Stimulated activated naive CD8-positive, alpha-beta T cell treated with anti-CD3 and anti-CD28 coated beads, Interleukin-15, Interleukin-2, amounts not matched to agents 100 ng/mL and 50 ng/mL, for 24 hours (primary cell): ENCODE measurements at regions not wholly inside any gene's neighbourhood (a gene's known extent, or its start where the extent isn't known, plus 50 kb on each side); places are given as distances from the start of the nearest gene placed in this dataset.

Source experiments
- H3K27ac Mint-ChIP-seq: one replicate; pipeline ENCODE4 v1.8.0; 2021; ENCODE audit warnings: mild to moderate bottlenecking, mixed read lengths
- H3K27me3 Mint-ChIP-seq: one replicate; pipeline ENCODE4 v1.8.0; 2021; ENCODE audit warnings: mixed read lengths
- H3K36me3 Mint-ChIP-seq: one replicate; pipeline ENCODE4 v1.8.0; 2021; ENCODE audit warnings: low read depth, mixed read lengths
- H3K4me1 Mint-ChIP-seq: one replicate; pipeline ENCODE4 v1.8.0; 2021; ENCODE audit warnings: low read depth, mixed read lengths
- H3K4me3 Mint-ChIP-seq: one replicate; pipeline ENCODE4 v1.8.0; 2021; ENCODE audit warnings: mild to moderate bottlenecking, mixed read lengths
- H3K9me3 Mint-ChIP-seq: one replicate; pipeline ENCODE4 v1.8.0; 2021; ENCODE audit warnings: mixed read lengths

DNA sequence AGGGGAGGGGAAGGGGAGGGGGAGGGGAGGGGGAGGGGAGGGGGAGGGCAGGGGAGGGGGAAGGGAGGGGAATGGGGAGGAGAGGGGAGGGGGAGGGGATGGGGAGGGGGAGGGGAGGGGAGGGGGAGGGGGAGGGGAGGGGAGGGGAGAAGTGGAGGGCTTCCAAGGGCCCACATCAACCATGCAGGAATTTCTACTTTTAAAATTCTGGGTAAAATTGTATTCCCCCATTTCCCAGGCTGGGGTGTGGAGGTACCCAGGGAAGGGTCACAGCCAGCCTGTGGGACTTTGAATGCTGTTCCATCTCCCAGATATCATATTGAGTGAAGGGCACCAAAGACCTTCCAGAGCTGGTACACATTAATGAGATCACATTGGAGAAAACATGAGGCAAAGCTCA lies 126.9 kb upstream of the ETS2 start:
- Mint-ChIP-seq H3K27ac (no peak overlapping the region), H3K36me3 (no peaks in the 10 kb centered on the region), H3K9me3 (no peaks in the 10 kb centered on the region), H3K4me3 (no peak overlapping the region), H3K27me3 (peaks cover 23% of the 10 kb centered on the region), H3K4me1 (peaks cover 11% of the 10 kb centered on the region)

DNA sequence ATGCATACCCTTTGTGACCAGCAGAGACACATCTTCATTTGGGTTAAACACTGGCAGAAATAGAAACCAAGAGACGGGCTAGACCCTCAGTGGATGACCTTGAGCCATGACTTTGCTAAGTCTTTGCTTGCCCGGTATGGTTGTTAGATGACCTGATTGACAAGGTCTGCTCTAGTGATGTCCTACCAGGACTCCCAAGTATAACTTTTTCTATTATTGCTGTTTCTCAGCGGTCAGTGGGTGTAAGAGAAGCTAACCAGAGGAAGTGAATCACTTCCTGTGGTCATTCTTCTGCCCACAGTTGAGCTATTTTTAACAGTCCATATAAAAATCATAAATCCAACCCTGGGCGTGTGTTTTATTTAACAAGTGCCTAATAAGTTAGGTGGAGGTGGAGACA lies 126.2 kb upstream of the ETS2 start:
- no peak overlapping the region for H3K4me3 Mint-ChIP-seq
- peaks cover 27% of the 10 kb centered on the region for H3K27me3 Mint-ChIP-seq
- no peaks in the 10 kb centered on the region for H3K36me3 Mint-ChIP-seq
- H3K9me3 Mint-ChIP-seq, result no peaks in the 10 kb centered on the region
- peaks cover 11% of the 10 kb centered on the region for H3K4me1 Mint-ChIP-seq
- no peak overlapping the region for H3K27ac Mint-ChIP-seq

- H3K36me3 Mint-ChIP-seq, result no peaks in the 10 kb centered on the region
- H3K27me3 Mint-ChIP-seq, result peaks cover 25% of the 10 kb centered on the region
- peaks cover 11% of the 10 kb centered on the region for H3K4me1 Mint-ChIP-seq
- no peak overlapping the region for H3K4me3 Mint-ChIP-seq
- H3K27ac Mint-ChIP-seq, result no peak overlapping the region
- H3K9me3 Mint-ChIP-seq, result no peaks in the 10 kb centered on the region
Measured at GRCh38 chr21:38680401-38680800, 125.3 kb upstream of the ETS2 start.

DNA sequence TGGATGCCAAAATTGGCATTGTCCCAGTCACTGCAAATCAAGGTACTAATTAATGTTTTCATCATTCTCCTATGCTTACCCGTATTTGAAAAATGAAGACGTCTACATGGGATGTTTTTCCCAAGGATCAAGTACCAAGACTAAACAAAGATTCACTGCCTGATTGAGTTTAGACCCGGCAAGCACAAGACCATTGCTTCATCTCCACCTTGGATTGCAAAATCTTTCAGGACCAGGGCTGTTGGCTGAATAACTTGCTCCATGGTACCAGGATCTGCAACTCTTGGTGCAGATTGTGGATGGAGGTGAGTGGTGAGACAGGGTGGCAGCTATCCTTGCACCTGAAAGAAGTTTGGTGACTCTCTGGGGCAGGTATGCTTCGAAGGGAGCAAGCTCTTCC lies 122.5 kb upstream of the ETS2 start:
- Mint-ChIP-seq H3K36me3 (no peaks in the 10 kb centered on the region), H3K9me3 (no peaks in the 10 kb centered on the region), H3K4me3 (no peak overlapping the region), H3K27ac (no peak overlapping the region), H3K27me3 (peaks cover 19% of the 10 kb centered on the region), H3K4me1 (peaks cover 11% of the 10 kb centered on the region)

DNA sequence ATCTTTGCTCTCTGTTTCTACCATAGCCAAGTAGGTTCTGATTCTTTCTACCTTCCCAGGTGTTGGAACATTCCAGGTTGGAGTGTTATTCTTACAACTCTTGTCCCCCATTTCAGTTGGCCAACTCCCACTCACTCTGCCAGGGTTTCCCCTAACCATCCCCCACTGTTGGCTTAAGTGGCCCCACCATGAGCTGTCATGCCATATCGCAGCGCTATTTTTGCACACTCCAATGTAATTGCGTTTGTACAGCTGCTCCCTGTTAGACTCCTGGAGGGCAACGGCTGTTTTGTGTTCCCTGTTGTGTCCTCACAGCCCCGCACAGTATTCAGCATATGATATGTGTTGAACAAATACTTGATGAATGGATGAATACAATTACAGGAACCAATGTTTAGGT lies 117.7 kb upstream of the ETS2 start:
- Mint-ChIP-seq H3K9me3 (no peaks in the 10 kb centered on the region), H3K4me3 (no peak overlapping the region), H3K36me3 (no peaks in the 10 kb centered on the region), H3K27ac (no peak overlapping the region), H3K27me3 (peaks cover 23% of the 10 kb centered on the region), H3K4me1 (no peaks in the 10 kb centered on the region)

DNA sequence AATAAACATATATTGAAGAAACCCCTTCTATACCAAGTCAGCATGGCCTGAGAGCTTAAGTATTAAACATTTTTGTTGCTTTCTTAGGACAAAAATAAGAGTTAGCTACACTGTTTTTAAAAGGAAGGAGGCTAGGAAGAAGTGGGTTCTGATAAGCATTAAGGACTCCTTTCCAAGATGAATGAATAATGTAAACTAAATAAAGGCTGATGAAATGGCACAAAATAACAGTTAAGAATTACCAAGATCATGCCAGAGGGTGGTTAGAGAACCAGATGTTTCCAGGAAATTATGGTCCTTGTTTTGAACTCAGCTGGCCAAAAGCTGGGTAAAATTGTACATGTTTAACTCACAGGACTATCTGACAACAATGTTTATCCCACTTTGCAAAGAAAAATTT lies 114.1 kb upstream of the ETS2 start:
- Mint-ChIP-seq H3K27me3 (peaks cover 18% of the 10 kb centered on the region), H3K4me1 (no peaks in the 10 kb centered on the region), H3K9me3 (no peaks in the 10 kb centered on the region), H3K27ac (no peak overlapping the region), H3K36me3 (no peaks in the 10 kb centered on the region), H3K4me3 (no peak overlapping the region)

- H3K4me3 Mint-ChIP-seq, result no peak overlapping the region
- no peak overlapping the region for H3K27ac Mint-ChIP-seq
- peaks cover 24% of the 10 kb centered on the region for H3K27me3 Mint-ChIP-seq
- H3K4me1 Mint-ChIP-seq, result no peaks in the 10 kb centered on the region
- H3K36me3 Mint-ChIP-seq, result no peaks in the 10 kb centered on the region
- H3K9me3 Mint-ChIP-seq, result peaks cover 4% of the 10 kb centered on the region
Measured at GRCh38 chr21:38696579-38696978, 109.2 kb upstream of the ETS2 start.

DNA sequence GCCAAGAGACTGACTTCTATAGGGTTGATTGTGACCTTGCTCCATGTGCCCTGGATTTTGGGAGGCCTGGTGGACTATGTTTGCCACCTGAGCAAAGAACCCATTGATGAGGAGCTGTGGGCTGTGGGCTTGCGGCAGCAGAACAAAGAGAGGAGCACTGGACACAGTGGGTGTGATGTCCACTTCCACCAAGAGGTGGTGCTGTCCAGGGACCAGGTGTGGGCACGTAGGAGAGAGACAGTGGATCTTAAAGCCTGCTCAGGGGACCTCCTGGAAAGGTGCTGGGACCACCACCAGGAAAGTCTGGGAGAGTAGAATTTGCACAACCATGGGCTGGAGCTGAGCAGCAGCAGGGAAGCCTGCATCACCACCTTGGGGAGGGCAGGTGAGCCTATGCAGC lies 106.7 kb upstream of the ETS2 start:
- Mint-ChIP-seq H3K27me3 (peaks cover 33% of the 10 kb centered on the region), H3K27ac (no peak overlapping the region), H3K4me3 (no peak overlapping the region), H3K9me3 (peaks cover 4% of the 10 kb centered on the region), H3K4me1 (no peaks in the 10 kb centered on the region), H3K36me3 (no peaks in the 10 kb centered on the region)

- peaks cover under 1% of the 10 kb centered on the region for H3K9me3 Mint-ChIP-seq
- H3K27ac Mint-ChIP-seq, result no peak overlapping the region
- H3K36me3 Mint-ChIP-seq, result no peaks in the 10 kb centered on the region
- no peaks in the 10 kb centered on the region for H3K4me1 Mint-ChIP-seq
- no peak overlapping the region for H3K4me3 Mint-ChIP-seq
- peaks cover 29% of the 10 kb centered on the region for H3K27me3 Mint-ChIP-seq
Measured at GRCh38 chr21:38702196-38702595, 103.5 kb upstream of the ETS2 start.

GRCh38 chr21:38709876-38710275 lies 95.9 kb upstream of the ETS2 start:
- H3K27ac Mint-ChIP-seq, result no peak overlapping the region
- H3K4me3 Mint-ChIP-seq, result no peak overlapping the region
- H3K9me3 Mint-ChIP-seq, result no peaks in the 10 kb centered on the region
- H3K36me3 Mint-ChIP-seq, result no peaks in the 10 kb centered on the region
- no peaks in the 10 kb centered on the region for H3K27me3 Mint-ChIP-seq
- no peaks in the 10 kb centered on the region for H3K4me1 Mint-ChIP-seq

GRCh38 chr21:38712071-38712470 lies 93.7 kb upstream of the ETS2 start:
- no peaks in the 10 kb centered on the region for H3K36me3 Mint-ChIP-seq
- no peak overlapping the region for H3K27ac Mint-ChIP-seq
- H3K4me3 Mint-ChIP-seq, result no peak overlapping the region
- H3K4me1 Mint-ChIP-seq, result no peaks in the 10 kb centered on the region
- H3K27me3 Mint-ChIP-seq, result no peaks in the 10 kb centered on the region
- no peaks in the 10 kb centered on the region for H3K9me3 Mint-ChIP-seq

DNA sequence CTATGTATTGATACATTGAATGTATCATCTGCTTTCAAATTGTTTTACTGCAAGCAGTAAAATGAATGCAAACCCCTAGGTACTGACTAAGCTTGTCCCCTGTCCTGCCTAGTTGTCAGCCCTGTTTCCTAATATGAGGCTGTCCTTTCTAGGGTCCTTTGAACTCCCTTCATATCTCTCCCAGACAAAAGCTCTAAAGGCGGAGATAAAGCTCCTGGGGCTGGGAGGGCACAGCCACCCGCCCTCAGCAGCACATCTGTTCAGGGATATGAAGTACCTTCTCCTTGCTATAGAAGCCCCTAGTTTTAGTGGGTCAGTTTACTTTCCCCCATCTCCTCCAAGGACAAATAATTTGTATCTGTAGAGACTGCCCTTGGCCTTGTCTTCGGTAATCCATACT lies 93.1 kb upstream of the ETS2 start:
- no peaks in the 10 kb centered on the region for H3K4me1 Mint-ChIP-seq
- H3K27me3 Mint-ChIP-seq, result no peaks in the 10 kb centered on the region
- no peaks in the 10 kb centered on the region for H3K9me3 Mint-ChIP-seq
- H3K36me3 Mint-ChIP-seq, result no peaks in the 10 kb centered on the region
- H3K27ac Mint-ChIP-seq, result no peak overlapping the region
- H3K4me3 Mint-ChIP-seq, result no peak overlapping the region

DNA sequence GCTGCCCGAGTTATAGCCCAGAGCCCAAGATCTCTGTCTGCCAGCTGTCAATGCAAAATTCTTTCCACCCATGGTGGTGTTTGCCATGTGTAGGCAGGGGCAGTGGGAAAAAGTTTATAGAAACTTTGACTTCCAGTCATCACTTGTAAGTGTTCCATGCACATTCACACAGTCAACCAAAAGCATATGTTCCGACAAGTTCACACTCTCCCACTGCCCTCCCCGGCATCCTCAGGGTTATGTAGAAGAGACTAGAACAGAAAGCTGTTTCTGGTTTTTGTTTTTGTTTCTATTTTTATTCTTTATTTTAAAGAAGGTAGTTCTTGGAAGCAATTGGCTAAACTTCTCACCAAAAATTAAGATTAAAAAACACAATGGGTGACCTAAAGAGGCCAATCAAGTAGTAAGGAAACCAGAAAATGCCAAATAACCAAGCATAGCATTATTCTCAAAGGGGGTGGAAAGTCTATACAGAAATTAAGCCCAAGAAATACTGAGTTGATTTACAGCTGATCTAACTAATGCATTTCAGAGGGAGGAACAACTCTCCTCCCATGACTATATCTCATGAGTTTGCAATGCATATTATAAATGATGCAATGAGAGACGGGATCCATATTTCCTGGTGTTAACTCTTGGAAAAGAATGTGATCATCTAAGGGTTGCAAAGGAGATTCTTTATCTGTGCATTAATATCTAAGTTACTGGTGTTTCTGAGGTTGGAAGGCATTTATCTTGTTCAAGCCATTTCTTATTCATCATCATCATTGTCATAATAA lies 91.5 kb upstream of the ETS2 start:
- H3K9me3 Mint-ChIP-seq, result no peaks in the 10 kb centered on the region
- no peaks in the 10 kb centered on the region for H3K36me3 Mint-ChIP-seq
- no peak overlapping the region for H3K4me3 Mint-ChIP-seq
- no peak overlapping the region for H3K27ac Mint-ChIP-seq
- no peaks in the 10 kb centered on the region for H3K27me3 Mint-ChIP-seq
- no peaks in the 10 kb centered on the region for H3K4me1 Mint-ChIP-seq

- Mint-ChIP-seq H3K4me3 (no peak overlapping the region), H3K36me3 (no peaks in the 10 kb centered on the region), H3K27me3 (no peaks in the 10 kb centered on the region), H3K4me1 (no peaks in the 10 kb centered on the region), H3K27ac (no peak overlapping the region), H3K9me3 (no peaks in the 10 kb centered on the region)
Measured at GRCh38 chr21:38714999-38715398, 90.7 kb upstream of the ETS2 start.

DNA sequence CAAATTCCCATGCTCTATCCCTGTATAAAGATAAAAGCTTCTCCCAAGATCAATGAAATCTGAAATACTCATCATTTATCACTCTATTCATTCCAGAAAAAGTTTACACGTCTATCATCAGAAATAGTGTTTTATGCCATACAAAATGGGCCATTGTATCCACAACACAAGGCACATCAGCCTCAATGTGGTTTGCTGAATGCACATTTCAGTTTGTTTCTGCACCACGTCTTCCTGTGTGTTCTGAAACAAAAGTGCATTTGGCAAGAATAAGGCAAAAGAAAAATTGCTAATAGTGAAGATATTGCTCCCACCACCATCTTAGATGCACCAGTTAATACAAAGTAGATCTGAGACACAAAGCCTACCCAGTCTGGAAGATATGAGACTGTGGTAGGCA lies 89.6 kb upstream of the ETS2 start:
- no peak overlapping the region for H3K4me3 Mint-ChIP-seq
- H3K9me3 Mint-ChIP-seq, result no peaks in the 10 kb centered on the region
- no peaks in the 10 kb centered on the region for H3K27me3 Mint-ChIP-seq
- H3K36me3 Mint-ChIP-seq, result no peaks in the 10 kb centered on the region
- H3K27ac Mint-ChIP-seq, result no peak overlapping the region
- H3K4me1 Mint-ChIP-seq, result no peaks in the 10 kb centered on the region

GRCh38 chr21:38716942-38717341 lies 88.8 kb upstream of the ETS2 start:
- H3K4me3 Mint-ChIP-seq, result no peak overlapping the region
- no peaks in the 10 kb centered on the region for H3K36me3 Mint-ChIP-seq
- H3K4me1 Mint-ChIP-seq, result no peaks in the 10 kb centered on the region

More at GRCh38 chr21:38716942-38717341, 88.8 kb upstream of the ETS2 start:
- H3K27me3 Mint-ChIP-seq, result no peaks in the 10 kb centered on the region
- H3K27ac Mint-ChIP-seq, result no peak overlapping the region
- no peaks in the 10 kb centered on the region for H3K9me3 Mint-ChIP-seq
